ENCODE measurements at regions not wholly inside any gene's neighbourhood (a gene's known extent, or its start where the extent isn't known, plus 50 kb on each side); places are given as distances from the start of the nearest gene placed in this dataset.

DNA sequence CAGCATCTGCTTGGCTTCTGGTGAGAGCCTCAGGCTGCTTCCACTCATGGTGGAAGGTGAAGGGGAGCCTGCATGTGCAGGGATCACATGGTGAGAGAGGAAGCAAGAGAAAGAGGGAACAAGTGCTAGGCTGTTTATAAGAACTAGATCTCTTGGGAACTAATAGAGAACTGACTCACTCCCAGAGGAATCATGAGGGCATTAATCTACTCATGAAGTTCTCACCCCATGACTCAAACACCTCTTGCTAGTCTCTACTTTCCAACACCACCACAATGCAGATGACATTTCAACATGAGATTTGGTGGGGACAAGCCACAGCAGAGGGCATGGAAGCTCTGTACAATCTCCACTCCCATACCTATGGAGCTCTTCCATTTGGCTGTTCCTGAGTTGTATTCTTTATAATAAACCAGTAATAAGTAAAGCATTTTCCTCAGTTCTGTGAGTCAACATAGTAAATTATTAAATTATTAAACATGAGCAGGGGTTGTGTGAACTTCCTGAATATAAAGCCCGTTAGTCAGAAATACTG, 524.1 kb upstream of the NRSN1 start:
- H3K36me3 Mint-ChIP-seq (ENCODE audit: insufficient read depth): peaks cover 2% of the 10 kb centered on the region
- H3K4me1 Mint-ChIP-seq (ENCODE audit: low read depth): no peaks in the 10 kb centered on the region
- TF ChIP-seq, protein P1, sequence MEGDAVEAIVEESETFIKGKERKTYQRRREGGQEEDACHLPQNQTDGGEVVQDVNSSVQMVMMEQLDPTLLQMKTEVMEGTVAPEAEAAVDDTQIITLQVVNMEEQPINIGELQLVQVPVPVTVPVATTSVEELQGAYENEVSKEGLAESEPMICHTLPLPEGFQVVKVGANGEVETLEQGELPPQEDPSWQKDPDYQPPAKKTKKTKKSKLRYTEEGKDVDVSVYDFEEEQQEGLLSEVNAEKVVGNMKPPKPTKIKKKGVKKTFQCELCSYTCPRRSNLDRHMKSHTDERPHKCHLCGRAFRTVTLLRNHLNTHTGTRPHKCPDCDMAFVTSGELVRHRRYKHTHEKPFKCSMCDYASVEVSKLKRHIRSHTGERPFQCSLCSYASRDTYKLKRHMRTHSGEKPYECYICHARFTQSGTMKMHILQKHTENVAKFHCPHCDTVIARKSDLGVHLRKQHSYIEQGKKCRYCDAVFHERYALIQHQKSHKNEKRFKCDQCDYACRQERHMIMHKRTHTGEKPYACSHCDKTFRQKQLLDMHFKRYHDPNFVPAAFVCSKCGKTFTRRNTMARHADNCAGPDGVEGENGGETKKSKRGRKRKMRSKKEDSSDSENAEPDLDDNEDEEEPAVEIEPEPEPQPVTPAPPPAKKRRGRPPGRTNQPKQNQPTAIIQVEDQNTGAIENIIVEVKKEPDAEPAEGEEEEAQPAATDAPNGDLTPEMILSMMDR (IDR thresholded peaks at IDR 0.05; ENCODE audit: unreplicated experiment): no peak
- DNase-seq (ENCODE audit: low spot score, unreplicated experiment): no peak
- no peak overlapping the region for H3K27ac Mint-ChIP-seq
- H3K9me3 Mint-ChIP-seq (ENCODE audit: low read depth): peaks cover 28% of the 10 kb centered on the region
- H3K27me3 Mint-ChIP-seq: no peaks in the 10 kb centered on the region
- no peak overlapping the region for H3K4me3 Mint-ChIP-seq (ENCODE audit: low read depth)

DNA sequence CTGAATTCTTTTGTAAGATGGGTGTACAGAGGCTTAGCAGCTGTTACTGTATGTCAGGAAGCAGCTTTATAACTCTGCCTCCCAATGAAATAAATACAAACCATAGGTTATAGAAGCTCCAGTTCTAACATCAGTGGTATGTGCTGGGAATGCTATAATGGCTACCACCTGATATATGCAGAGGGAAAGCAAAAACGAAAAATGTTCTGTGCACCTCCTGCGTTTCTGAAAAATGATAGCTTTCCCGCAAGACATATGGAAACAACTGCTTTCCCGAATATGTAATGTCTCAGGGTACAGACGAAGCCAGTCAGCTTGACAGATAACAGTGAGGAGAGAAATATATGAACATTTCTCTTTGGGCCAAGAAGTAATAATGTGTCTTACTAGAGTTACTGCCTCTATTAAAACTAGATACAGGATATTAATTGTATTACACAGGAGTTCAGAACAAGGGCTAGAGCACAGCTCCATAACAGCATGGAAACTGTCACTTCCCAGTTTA, 517.0 kb upstream of the NRSN1 start:
- no peak for DNase-seq (ENCODE audit: low spot score, unreplicated experiment)
- H3K27ac Mint-ChIP-seq: no peak overlapping the region
- H3K4me3 Mint-ChIP-seq (ENCODE audit: low read depth): no peak overlapping the region
- H3K4me1 Mint-ChIP-seq (ENCODE audit: low read depth): no peaks in the 10 kb centered on the region
- H3K36me3 Mint-ChIP-seq (ENCODE audit: insufficient read depth): no peaks in the 10 kb centered on the region
- H3K27me3 Mint-ChIP-seq: no peaks in the 10 kb centered on the region
- TF ChIP-seq, protein P1 (IDR thresholded peaks at IDR 0.05; ENCODE audit: unreplicated experiment): no peak
- H3K9me3 Mint-ChIP-seq (ENCODE audit: low read depth): peaks cover 17% of the 10 kb centered on the region

DNA sequence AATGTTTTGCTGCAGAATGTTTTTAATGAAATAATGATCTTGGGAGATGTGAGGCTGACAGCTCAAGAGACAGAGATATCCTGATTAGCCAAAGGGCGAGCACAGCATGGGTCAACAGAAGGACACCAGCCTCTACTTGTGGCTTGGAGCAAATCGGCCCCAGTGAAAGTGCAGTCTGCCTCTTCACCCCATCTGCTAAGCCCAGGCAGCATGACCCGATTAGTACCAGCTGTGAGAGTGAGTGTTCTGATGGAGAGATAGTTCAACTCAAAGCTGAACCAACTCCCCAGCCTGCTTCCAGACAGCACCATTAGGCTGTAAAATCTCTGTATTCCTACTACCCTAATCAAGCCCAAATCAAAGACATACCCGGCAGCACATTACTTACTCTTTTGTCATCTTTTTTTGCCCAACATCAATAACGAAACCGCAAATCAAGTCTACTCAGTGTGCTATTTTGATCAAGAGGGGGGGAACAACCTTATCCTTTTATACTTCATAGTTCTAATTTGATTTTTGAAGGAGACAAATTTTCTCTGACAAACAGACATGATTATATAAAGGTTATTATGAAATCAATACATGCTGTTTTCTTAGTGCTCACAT, 514.1 kb upstream of the NRSN1 start:
- no peaks in the 10 kb centered on the region for H3K27me3 Mint-ChIP-seq
- no peak for DNase-seq (ENCODE audit: low spot score, unreplicated experiment)
- TF ChIP-seq, protein P1 (IDR thresholded peaks at IDR 0.05; ENCODE audit: unreplicated experiment): no peak
- H3K4me1 Mint-ChIP-seq (ENCODE audit: low read depth): no peaks in the 10 kb centered on the region
- no peak overlapping the region for H3K27ac Mint-ChIP-seq
- no peaks in the 10 kb centered on the region for H3K36me3 Mint-ChIP-seq (ENCODE audit: insufficient read depth)
- H3K9me3 Mint-ChIP-seq (ENCODE audit: low read depth): no peaks in the 10 kb centered on the region
- H3K4me3 Mint-ChIP-seq (ENCODE audit: low read depth): no peak overlapping the region

DNA sequence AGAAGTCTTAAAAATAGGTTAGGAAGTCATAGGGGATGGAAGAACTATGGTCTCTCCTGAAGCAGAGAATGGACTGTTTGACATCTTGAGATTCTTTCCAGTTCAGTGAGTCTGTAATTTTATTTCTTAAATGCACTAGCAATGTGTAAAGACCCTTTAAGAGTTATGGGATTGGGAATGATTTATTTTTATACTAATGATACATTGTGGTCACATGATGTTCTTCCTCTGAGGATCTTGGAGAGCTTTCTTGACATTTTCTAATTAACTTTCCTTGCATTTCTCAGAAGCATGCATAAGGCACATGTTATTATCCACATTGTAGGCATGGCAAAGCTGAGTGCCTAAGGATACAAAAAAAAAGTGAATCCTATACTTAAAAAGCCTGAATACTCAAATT, 507.6 kb upstream of the NRSN1 start:
- Mint-ChIP-seq H3K27ac (no peak overlapping the region), H3K36me3 (ENCODE audit: insufficient read depth) (no peaks in the 10 kb centered on the region), H3K4me1 (ENCODE audit: low read depth) (peaks cover 5% of the 10 kb centered on the region), H3K4me3 (ENCODE audit: low read depth) (no peak overlapping the region), H3K9me3 (ENCODE audit: low read depth) (no peaks in the 10 kb centered on the region), H3K27me3 (no peaks in the 10 kb centered on the region)
- TF ChIP-seq, protein P1 (IDR thresholded peaks at IDR 0.05; ENCODE audit: unreplicated experiment): no peak
- no peak for DNase-seq (ENCODE audit: low spot score, unreplicated experiment)

DNA sequence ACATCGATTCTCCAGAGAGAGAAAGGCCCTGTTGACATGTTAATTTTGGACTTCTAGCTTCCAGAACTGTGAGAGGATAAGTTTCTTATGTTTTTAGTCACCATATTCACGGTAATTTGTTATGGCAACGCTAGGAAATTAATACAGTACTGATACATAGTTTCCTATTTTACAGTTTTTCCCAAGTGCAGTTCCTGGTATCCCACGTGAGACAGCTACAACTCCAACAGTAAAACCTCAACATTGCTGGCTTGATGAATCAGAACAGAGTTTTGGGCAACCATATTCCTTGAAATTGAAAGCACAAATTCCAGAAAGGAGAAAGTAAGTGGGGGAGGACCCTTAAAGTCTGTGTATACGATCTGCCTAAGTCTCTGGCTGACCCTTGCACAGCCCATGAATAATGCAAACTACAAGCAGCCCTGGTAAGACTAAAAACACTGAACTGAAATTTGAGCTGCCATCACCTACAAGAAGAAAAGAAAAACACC, 505.1 kb upstream of the NRSN1 start:
- no peaks in the 10 kb centered on the region for H3K36me3 Mint-ChIP-seq (ENCODE audit: insufficient read depth)
- H3K4me1 Mint-ChIP-seq (ENCODE audit: low read depth): peaks cover 5% of the 10 kb centered on the region
- H3K4me3 Mint-ChIP-seq (ENCODE audit: low read depth): no peak overlapping the region
- peak overlapping the region; percentile 4 for H3K27ac Mint-ChIP-seq
- DNase-seq (ENCODE audit: low spot score, unreplicated experiment): no peak
- H3K9me3 Mint-ChIP-seq (ENCODE audit: low read depth): no peaks in the 10 kb centered on the region
- no peaks in the 10 kb centered on the region for H3K27me3 Mint-ChIP-seq
- TF ChIP-seq, protein P1 (IDR thresholded peaks at IDR 0.05; ENCODE audit: unreplicated experiment): no peak

Measured in progenitor cell of endocrine pancreas (in vitro differentiated cells).